Activated naive CD4-positive, alpha-beta T cell treated with anti-CD3 and anti-CD28 coated beads, Interleukin-2, amount 50 U/mL, for 72 hours (primary cell): ENCODE measurements at regions not wholly inside any gene's neighbourhood (a gene's known extent, or its start where the extent isn't known, plus 50 kb on each side); places are given as distances from the start of the nearest gene placed in this dataset.

Source experiments
- ATAC-seq, 2 donors: fragments of 150-1000 bp; cut with Tn5 transposase; 2 replicates each; pipeline ENCODE4 v1.10.0; 2021; ENCODE audit warnings: mild to moderate bottlenecking in 2 of 2, moderate library complexity in 2 of 2
- DNase-seq, 2 donors: peaks; one replicate each; pipeline ENCODE4 v3.0.0; 2021 to 2022; ENCODE audit warnings: low spot score in 2 of 2
- H3K27ac Mint-ChIP-seq, 2 donors: one replicate each; pipeline ENCODE4 v1.8.0; 2022; ENCODE audit warnings: mild to moderate bottlenecking in 2 of 2, mixed read lengths in 2 of 2
- H3K36me3 Mint-ChIP-seq, 2 donors: one replicate each; pipeline ENCODE4 v1.8.0; 2022; ENCODE audit warnings: mixed read lengths in 2 of 2
- H3K9me3 Mint-ChIP-seq, 2 donors: one replicate each; pipeline ENCODE4 v1.8.0; 2022; ENCODE audit warnings: mixed read lengths in 2 of 2

DNA sequence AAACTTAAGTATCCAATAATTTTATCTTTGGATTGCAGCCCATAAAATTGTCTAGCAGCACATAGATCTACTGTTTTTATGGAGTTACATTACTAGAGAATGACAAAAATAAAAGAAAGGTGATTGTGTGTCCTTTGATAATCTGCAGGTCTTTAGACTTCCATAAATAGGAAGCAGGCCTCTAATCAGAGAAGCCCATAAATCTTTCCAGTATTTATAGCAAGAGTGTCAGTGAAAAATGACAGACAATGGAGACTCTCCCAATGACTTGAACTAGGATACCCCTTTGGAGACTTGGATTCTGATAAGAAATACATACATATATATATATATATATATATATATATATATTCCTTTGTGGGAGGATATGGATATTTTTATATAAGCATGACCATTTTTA is 351.2 kb downstream of the PCDH17 start:
- Mint-ChIP-seq H3K36me3 (no peaks in the 10 kb centered on the region), H3K27ac (no peak overlapping the region), H3K9me3 (peaks cover 14 to 22% of the 10 kb centered on the region in 2 donors)
- DNase-seq (no peak), ATAC-seq (no peak)

DNA sequence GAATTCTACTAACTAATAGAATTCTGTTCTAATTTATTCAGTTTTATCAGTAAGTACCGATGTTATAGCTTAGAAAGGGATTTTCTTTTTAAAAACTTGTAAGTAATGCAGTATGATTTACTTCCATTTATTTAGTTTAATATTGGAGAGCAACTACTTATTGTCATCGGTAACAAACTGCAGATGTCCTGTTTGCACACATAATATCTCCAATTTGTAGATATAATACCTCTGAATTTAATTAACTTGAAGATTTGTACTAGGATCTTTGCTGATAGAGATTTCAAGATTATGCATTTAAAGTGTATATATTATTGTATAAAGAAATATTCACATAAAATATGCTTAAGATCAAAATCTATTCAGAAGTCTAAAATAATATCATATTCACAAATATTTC is 356.7 kb downstream of the PCDH17 start:
- Mint-ChIP-seq H3K27ac (no peak overlapping the region), H3K9me3 (peaks cover 13 to 18% of the 10 kb centered on the region in 2 donors), H3K36me3 (no peaks in the 10 kb centered on the region)
- ATAC-seq, result no peak
- DNase-seq, result no peak

DNA sequence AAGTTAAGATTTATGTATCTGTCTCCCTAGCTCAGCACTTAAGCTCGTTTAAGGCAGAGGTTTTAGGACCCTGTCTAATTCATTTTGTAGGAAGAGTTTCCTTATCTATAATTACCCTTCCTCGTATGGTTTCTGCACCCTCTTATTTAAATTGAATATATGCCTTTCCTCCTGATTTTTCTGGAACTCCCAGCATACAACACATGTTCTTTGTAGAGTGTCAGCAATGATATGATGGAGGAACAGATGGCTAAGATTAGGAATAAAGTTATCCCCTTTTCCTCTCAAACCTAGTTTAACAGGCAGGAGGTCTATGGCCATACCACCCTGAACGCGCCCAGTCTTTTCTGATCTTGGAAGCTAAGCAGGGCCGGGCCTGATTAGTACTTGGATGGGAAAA is 359.5 kb downstream of the PCDH17 start:
- no peak for DNase-seq
- H3K9me3 Mint-ChIP-seq, result peaks cover 6 to 20% of the 10 kb centered on the region in 2 donors
- no peak for ATAC-seq
- no peak overlapping the region for H3K27ac Mint-ChIP-seq
- no peaks in the 10 kb centered on the region for H3K36me3 Mint-ChIP-seq

DNA sequence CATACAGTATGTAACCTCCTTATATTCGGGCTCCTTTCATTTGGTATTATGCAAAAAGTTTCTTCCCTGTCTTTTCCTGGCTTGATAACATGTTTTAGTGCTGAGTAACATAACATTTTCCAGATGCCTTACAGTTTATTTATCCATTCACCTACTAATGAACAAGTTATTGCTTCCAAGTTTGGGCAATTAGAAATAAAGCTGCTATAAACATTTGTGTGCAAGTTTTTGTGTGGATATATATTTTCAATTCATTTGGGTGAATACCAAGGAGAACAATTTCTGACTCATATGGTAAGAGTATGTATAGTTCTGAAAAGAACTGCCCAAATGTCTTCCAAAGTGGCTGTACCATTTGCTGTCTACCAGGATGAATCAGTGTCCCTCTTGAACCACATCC is 360.9 kb downstream of the PCDH17 start:
- DNase-seq (no peak), ATAC-seq (no peak)
- peaks cover 7 to 9% of the 10 kb centered on the region in 2 donors for H3K9me3 Mint-ChIP-seq
- no peak overlapping the region for H3K27ac Mint-ChIP-seq
- H3K36me3 Mint-ChIP-seq, result no peaks in the 10 kb centered on the region

DNA sequence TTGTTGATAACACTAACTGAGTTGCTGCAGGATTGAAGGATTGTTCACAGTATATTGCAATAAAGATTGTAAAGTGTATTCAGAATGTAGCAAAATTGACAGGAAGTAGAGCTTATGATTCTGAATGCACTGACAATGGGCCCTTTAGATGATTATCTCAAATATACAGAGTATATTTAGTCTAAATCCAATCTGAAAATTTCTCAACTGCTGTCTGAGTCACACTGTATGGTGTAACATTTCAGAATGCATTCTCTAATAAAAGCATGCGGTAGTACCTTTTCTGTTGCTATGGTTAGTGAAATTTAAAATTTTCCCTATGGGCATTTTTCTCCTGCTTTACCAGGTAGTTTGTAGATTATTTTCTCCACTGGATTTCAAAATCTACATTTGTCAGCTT is 365.2 kb downstream of the PCDH17 start:
- Mint-ChIP-seq H3K27ac (no peak overlapping the region), H3K36me3 (peaks cover 0 to 11% of the 10 kb centered on the region in 2 donors), H3K9me3 (peaks cover 14 to 27% of the 10 kb centered on the region in 2 donors)
- DNase-seq (no peak), ATAC-seq (no peak)

DNA sequence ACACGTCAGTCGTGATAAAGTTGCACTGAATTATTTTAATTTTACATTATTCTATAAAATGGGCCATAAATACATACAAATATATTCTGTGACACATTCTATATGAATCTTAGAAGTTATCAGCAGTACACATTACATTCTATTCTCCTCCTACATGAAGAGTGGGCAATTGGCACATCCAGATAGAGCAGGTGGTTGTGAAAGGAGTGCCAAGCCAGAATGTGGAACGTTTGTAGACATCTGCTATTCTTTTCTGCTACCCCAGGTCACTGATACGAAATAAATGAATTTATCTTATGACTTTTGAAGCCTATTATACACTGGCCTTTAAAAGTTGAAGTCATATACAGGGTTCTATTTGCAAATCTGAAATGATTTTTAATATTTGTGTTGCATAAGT is 373.2 kb downstream of the PCDH17 start:
- peaks cover 14 to 16% of the 10 kb centered on the region in 2 donors for H3K9me3 Mint-ChIP-seq
- no peak for ATAC-seq
- H3K36me3 Mint-ChIP-seq, result peaks cover 0 to 7% of the 10 kb centered on the region in 2 donors
- H3K27ac Mint-ChIP-seq, result no peak overlapping the region
- no peak for DNase-seq

DNA sequence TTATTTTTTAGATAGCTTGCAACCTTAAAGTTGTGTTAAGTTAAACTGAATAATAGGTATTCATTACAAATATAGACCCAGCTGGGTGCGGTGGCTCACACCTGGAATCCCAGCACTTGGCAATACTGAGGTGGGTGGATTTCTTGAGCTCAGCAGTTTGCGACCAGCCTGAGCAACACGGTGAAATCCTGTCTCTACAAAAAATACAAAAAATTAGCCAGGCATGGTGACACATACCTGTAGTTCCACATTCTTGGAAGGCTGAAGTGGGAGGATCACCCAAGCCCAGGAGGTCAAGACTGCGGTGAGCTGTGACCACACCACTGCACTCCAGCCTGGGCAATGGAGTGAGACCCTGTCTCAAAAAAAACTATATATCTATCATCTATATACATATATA is 386.5 kb downstream of the PCDH17 start:
- ATAC-seq, result no peak
- peaks cover 6 to 10% of the 10 kb centered on the region in 2 donors for H3K9me3 Mint-ChIP-seq
- no peak for DNase-seq
- H3K36me3 Mint-ChIP-seq, result no peaks in the 10 kb centered on the region
- no peak overlapping the region for H3K27ac Mint-ChIP-seq

DNA sequence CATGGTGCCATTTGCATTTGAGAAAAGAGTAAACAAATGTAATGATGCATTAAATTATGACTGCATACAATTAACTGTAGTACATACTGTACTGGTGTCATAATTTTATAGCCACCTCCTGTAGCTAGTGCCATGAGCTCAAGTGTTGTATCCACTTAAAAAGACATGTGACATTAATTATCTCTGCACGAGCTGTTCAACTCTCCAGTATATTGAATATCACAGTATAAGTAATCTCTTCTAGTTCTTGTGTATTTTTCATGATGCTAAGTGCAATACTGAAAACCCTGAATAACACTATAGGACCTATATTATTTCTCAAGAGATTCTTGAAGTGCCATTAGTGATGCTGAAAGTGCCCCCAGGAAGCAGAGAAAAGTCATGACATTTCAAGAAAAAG is 387.3 kb downstream of the PCDH17 start:
- DNase-seq (no peak), ATAC-seq (no peak)
- Mint-ChIP-seq H3K36me3 (no peaks in the 10 kb centered on the region), H3K9me3 (peaks cover 0 to 12% of the 10 kb centered on the region in 2 donors), H3K27ac (no peak overlapping the region)

DNA sequence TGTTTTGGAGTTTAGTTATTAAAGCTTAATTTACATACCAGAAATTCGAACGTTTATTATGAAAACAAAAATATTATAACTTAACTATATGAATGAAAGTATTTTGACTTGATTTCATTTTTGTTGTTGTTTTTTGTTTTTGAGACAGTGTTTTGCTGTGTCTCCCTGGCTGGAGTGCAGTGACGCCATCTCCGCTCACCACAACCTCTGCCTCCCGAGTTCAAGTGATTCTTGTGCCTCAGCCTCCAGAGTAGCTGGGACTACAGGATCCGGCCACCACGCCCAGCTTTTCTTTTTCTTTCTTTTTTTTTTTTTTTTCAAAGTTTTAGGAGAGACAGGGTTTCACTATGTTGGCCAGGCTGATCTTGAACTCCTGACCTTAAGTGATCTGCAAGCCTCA is 392.6 kb downstream of the PCDH17 start:
- DNase-seq (no peak), ATAC-seq (no peak)
- Mint-ChIP-seq H3K9me3 (peaks cover 10 to 20% of the 10 kb centered on the region in 2 donors), H3K27ac (no peak overlapping the region), H3K36me3 (no peaks in the 10 kb centered on the region)

DNA sequence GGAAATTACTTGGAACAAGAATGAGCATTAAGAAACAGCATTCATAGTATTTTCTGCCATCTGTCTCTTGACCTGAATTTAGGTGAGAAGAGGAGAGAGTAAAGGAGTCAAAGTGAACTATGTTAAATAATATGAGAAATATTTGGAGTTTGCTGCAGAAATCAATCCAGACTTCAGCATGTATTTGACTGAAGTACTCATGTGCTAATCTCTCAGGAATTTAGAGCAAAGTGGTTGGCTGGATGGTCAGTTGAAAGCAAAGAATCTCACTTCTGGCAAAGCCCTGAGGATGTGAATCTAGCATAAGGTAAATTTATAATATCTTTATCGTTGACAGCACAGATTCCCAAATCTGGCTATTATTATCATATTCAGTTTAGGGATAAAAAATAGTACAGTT is 394.3 kb downstream of the PCDH17 start:
- Mint-ChIP-seq H3K36me3 (no peaks in the 10 kb centered on the region), H3K27ac (no peak overlapping the region), H3K9me3 (peaks cover 10 to 20% of the 10 kb centered on the region in 2 donors)
- DNase-seq (no peak), ATAC-seq (no peak)

DNA sequence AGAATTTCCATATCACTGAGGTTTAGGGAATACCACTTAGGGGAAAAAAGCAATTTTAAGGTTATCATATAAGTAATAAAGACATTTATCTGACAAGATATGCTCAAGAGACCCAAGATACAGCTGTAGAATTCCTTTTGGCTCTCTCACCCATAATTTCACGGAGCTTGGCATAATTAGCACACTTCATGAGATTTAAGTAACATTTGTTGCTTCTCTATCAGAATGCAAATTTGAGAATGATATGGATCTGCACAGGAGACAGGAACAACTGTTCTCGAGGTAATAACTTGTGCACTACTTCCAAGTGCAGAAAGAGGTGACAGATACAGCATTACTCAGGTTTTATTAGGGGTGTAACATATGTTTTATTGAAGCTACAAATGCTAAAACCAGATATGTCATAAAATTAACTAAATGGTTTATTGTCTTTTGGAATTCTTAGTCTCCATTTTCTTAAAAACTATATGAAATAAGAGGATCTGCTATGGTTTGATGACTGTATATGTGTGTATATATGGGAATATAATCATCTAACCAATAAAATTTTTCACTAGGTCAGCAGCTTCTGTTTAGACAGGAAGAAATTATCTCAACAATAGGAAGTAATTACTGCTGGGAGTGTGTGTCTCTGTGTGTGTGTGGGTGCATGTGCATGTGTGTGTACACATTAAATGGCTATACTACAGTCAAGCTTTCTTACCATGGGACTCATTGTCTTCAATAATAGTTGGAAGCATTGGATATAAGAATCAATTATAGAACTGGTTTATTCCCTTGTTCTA is 401.3 kb downstream of the PCDH17 start:
- no peak for ATAC-seq
- no peak for DNase-seq
- Mint-ChIP-seq H3K27ac (no peak overlapping the region), H3K9me3 (peaks cover 6 to 10% of the 10 kb centered on the region in 2 donors), H3K36me3 (no peaks in the 10 kb centered on the region)

DNA sequence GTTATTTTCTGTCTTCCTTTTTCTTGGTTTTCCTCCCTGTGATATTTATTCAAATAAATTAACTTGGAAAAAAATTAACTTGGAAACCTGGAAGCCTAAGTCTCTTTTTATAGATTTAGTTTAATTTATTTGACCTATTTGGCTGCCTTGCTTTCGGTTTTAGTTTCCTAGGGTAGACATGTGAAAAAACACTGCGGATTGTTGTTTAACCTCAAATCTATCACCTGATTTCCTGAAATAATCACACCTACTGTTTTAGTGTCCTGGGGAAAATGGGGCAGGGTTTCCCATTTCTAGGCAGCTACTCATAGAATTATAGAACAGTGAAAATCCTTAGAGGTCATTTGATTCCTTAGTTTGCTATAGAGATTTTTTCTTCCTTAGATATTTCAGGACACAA is 412.4 kb downstream of the PCDH17 start:
- peaks cover 10 to 17% of the 10 kb centered on the region in 2 donors for H3K9me3 Mint-ChIP-seq
- no peak for DNase-seq
- H3K36me3 Mint-ChIP-seq, result no peaks in the 10 kb centered on the region
- no peak for ATAC-seq
- no peak overlapping the region for H3K27ac Mint-ChIP-seq

DNA sequence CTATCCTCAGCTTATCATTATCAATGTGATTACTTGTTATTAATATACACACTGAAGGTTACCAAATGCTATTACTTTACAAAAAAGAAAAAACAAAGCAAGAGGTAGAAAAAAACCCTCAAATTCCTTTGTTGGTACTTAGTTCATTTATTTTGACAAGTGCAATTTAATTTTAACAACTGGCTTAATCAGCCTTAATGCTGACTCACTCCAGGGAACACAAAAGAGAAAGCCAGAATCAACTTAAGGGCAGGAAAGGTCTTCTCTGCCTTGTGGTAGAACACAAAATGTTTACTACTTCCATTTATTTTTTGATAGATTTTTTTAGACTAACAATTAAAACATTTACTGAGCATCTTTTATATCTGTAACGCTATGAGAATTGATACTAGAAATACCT is 417.1 kb downstream of the PCDH17 start:
- no peak for ATAC-seq
- Mint-ChIP-seq H3K27ac (no peak overlapping the region), H3K9me3 (peaks cover 5 to 15% of the 10 kb centered on the region in 2 donors), H3K36me3 (no peaks in the 10 kb centered on the region)
- no peak for DNase-seq

DNA sequence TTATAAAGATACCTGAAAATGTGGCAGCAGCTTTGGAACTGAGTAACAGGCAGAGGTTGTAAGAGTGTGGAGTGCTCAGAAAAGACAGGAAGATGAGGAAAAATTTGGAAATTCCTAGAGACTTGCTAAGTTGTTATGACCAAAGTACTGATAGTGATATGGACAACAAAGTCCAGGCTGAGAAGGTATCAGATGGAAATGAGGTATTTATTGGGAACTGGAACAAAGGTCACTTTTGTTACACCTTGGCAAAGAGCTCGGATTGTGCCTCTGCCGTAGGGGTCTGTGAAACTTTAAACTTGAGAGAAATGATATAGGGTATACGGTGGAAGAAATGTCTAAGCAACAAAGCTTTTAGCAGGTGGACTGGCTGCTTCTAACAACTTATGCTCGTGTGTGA is 419.9 kb downstream of the PCDH17 start:
- H3K9me3 Mint-ChIP-seq, result peaks cover 3 to 14% of the 10 kb centered on the region in 2 donors
- H3K27ac Mint-ChIP-seq, result no peak overlapping the region

DNA sequence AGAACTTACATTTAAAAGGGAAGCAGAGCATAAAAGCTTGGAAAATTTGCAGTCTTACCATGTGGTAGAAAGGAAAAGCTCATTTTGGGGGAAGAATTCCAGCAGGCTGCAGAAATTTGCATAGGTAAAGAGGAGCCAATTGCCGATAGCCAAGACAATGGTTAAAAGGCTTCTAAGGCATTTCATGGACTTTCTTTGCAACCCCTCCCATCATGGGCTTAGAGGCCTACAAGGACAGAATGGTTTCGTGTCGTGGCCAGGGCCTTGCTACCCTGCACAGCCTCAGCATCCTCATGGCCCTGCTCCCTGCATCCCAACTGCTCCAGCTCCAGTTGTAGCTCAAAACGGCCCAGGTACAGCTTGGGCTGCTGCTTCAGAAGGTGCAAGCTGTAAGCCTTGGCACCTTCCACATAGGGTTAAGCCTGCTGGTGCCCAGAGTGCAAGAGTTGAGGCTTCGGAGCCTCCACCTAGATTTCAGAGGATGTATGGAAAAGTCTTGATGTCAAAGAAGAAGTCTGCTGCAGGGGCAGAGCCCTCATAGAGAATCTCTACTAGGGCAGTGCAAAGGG is 420.3 kb downstream of the PCDH17 start:
- DNase-seq (no peak), ATAC-seq (no peak)
- Mint-ChIP-seq H3K9me3 (peaks cover 3 to 13% of the 10 kb centered on the region in 2 donors), H3K27ac (no peak overlapping the region), H3K36me3 (no peaks in the 10 kb centered on the region)

More for the DNA sequence above, 419.9 kb downstream of the PCDH17 start:
- ATAC-seq (no peak), DNase-seq (no peak)
- no peaks in the 10 kb centered on the region for H3K36me3 Mint-ChIP-seq

DNA sequence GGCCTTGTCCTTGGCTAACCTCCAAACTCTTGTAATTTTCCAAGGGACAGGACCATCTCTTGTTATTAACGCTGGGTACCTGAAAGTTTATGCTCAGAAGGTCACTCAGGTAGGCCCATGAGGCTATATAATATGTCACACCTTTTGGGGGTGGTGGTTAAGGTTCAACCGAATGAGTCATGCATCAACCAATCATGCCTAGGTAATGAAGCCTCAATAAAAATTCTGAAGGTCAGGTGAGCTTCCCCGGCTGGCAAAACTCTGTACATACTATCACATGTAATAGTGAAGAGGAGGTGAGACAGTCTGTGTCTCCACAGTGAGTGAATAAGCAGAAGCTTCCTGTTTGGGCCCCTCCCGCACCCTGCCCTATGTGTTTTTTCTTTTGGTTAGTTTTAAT is 424.9 kb downstream of the PCDH17 start:
- ATAC-seq, result no peak
- H3K9me3 Mint-ChIP-seq, result peaks cover 2 to 3% of the 10 kb centered on the region in 2 donors
- no peaks in the 10 kb centered on the region for H3K36me3 Mint-ChIP-seq

DNA sequence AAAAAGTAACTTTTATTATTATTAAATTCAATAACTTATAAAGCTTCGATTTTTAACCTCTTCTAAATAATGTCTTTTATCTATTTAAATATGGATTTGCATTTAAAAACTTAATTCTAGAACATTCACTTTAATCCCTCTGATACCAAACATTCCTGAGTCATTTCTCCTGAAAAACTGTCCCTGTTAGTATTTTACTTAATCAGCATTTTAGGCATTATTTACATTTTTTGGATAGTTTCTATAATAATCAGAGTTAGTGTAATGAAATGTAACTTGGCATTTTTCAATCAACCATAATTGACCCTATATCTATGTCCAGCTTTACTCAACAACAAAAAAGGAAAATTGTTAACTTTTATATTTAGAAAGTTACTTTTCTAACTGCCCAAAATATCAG is 428.1 kb downstream of the PCDH17 start:
- ATAC-seq (no peak), DNase-seq (no peak)
- Mint-ChIP-seq H3K27ac (no peak overlapping the region), H3K9me3 (peaks cover 2 to 3% of the 10 kb centered on the region in 2 donors), H3K36me3 (no peaks in the 10 kb centered on the region)

More for the DNA sequence above, 424.9 kb downstream of the PCDH17 start:
- H3K27ac Mint-ChIP-seq, result no peak overlapping the region
- DNase-seq, result no peak

DNA sequence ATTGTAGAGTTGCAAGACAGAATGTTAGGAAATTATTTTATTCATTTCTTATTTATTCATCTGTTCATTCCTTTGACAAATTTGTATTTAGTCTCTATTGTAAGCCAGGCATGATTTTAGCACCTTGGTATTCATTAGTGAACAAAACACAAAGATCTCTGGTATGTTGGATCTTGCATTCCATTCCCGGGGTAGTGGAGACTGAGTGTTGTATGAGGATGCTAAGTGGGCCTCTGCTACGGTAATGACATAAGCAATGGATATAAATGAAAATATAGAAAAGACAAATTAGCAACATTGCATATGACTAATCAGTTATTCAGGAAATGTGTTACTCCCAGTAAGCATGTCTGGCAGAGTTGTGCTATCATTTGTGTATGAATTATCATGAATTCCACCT is 449.3 kb downstream of the PCDH17 start:
- Mint-ChIP-seq H3K36me3 (no peaks in the 10 kb centered on the region), H3K9me3 (peaks cover 5 to 8% of the 10 kb centered on the region in 2 donors), H3K27ac (no peak overlapping the region)
- DNase-seq (no peak), ATAC-seq (no peak)
